ENCODE measurements at regions not wholly inside any gene's neighbourhood (a gene's known extent, or its start where the extent isn't known, plus 50 kb on each side); places are given as distances from the start of the nearest gene placed in this dataset.

DNA sequence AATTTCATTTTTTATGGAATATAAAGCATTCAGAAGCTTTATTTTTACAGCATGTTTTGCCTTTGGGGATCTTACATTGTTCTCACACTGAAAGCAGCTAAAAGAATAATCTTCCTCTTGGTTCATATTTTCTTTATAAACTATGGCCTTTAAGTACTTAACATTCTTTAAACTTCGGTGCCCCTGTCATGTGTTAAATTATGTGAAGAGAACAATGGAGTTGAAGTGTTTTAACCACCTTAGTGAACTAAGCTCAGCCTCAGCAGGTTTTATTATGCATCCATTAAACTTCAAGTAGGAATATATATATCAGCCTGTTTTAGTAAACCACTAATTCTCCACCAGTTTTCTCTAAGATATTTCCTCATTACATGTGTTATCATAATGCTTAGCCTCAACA lies 371.4 kb upstream of the CDH18 start (continued):
- TF ChIP-seq FOXK1 (CRISPR knock-in tag; IDR thresholded peaks at IDR 0.05), result no peak
- TF ChIP-seq ZNF263 (CRISPR knock-in tag; IDR thresholded peaks at IDR 0.05; ENCODE audit: low read depth), result no peak

DNA sequence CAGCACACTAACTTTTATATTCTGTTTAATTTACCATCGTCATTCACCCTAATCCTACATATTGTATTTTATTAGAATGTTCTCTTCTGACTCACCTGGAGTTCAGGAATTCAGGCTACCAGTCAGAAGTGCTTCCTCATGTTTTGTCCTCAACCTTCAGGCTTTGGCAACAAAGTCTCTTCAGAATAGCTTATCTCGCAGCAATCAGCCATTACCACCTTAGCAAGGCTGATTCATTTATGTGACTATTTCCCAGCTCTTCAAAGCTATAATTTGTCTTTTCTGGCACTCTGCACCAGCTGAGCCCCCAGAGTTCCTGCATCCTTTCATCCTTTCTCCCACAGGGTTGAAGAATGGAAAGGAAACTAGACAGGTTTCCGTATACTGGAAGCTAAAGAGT lies 365.5 kb upstream of the CDH18 start:
- Mint-ChIP-seq H3K9me3 (peaks cover 11% of the 10 kb centered on the region), H3K36me3 (no peaks in the 10 kb centered on the region), H3K4me3 (no peak overlapping the region), H3K4me1 (no peaks in the 10 kb centered on the region), H3K27ac (no peak overlapping the region), H3K27me3 (ENCODE audit: low read depth) (no peaks in the 10 kb centered on the region)
- ChIA-PET POLR2A (no interaction called here), CTCF (interaction anchor here (1.5 kb wide), 1 partner anchor 17 kb away, joined by 4 read pairs; no protein-coding TSS in a partner anchor)
- no peak for ATAC-seq
- TF ChIP-seq, protein P1, sequence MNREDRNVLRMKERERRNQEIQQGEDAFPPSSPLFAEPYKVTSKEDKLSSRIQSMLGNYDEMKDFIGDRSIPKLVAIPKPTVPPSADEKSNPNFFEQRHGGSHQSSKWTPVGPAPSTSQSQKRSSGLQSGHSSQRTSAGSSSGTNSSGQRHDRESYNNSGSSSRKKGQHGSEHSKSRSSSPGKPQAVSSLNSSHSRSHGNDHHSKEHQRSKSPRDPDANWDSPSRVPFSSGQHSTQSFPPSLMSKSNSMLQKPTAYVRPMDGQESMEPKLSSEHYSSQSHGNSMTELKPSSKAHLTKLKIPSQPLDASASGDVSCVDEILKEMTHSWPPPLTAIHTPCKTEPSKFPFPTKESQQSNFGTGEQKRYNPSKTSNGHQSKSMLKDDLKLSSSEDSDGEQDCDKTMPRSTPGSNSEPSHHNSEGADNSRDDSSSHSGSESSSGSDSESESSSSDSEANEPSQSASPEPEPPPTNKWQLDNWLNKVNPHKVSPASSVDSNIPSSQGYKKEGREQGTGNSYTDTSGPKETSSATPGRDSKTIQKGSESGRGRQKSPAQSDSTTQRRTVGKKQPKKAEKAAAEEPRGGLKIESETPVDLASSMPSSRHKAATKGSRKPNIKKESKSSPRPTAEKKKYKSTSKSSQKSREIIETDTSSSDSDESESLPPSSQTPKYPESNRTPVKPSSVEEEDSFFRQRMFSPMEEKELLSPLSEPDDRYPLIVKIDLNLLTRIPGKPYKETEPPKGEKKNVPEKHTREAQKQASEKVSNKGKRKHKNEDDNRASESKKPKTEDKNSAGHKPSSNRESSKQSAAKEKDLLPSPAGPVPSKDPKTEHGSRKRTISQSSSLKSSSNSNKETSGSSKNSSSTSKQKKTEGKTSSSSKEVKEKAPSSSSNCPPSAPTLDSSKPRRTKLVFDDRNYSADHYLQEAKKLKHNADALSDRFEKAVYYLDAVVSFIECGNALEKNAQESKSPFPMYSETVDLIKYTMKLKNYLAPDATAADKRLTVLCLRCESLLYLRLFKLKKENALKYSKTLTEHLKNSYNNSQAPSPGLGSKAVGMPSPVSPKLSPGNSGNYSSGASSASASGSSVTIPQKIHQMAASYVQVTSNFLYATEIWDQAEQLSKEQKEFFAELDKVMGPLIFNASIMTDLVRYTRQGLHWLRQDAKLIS (CRISPR knock-in tag; IDR thresholded peaks at IDR 0.05; ENCODE audit: borderline replicate concordance), result no peak
- TF ChIP-seq RELA (CRISPR knock-in tag; IDR thresholded peaks at IDR 0.05; ENCODE audit: borderline replicate concordance), result no peak
- TF ChIP-seq, protein P2, sequence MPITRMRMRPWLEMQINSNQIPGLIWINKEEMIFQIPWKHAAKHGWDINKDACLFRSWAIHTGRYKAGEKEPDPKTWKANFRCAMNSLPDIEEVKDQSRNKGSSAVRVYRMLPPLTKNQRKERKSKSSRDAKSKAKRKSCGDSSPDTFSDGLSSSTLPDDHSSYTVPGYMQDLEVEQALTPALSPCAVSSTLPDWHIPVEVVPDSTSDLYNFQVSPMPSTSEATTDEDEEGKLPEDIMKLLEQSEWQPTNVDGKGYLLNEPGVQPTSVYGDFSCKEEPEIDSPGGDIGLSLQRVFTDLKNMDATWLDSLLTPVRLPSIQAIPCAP (CRISPR knock-in tag; IDR thresholded peaks at IDR 0.05), result no peak
- no peak for TF ChIP-seq GTF2I (CRISPR knock-in tag; conservative IDR thresholded peaks at IDR 0.05)
- TF ChIP-seq CBFB (CRISPR knock-in tag; IDR thresholded peaks at IDR 0.05; ENCODE audit: low read depth), result no peak
- TF ChIP-seq ZNF416 (CRISPR knock-in tag; IDR thresholded peaks at IDR 0.05), result no peak
- TF ChIP-seq, protein P3, sequence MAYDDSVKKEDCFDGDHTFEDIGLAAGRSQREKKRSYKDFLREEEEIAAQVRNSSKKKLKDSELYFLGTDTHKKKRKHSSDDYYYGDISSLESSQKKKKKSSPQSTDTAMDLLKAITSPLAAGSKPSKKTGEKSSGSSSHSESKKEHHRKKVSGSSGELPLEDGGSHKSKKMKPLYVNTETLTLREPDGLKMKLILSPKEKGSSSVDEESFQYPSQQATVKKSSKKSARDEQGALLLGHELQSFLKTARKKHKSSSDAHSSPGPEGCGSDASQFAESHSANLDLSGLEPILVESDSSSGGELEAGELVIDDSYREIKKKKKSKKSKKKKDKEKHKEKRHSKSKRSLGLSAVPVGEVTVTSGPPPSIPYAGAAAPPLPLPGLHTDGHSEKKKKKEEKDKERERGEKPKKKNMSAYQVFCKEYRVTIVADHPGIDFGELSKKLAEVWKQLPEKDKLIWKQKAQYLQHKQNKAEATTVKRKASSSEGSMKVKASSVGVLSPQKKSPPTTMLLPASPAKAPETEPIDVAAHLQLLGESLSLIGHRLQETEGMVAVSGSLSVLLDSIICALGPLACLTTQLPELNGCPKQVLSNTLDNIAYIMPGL (CRISPR knock-in tag; IDR thresholded peaks at IDR 0.05), result no peak
- TF ChIP-seq ZNF219 (CRISPR knock-in tag; IDR thresholded peaks at IDR 0.05; ENCODE audit: borderline replicate concordance), result no peak
- no peak for TF ChIP-seq SOX15 (CRISPR knock-in tag; IDR thresholded peaks at IDR 0.05)
- TF ChIP-seq, protein P4, sequence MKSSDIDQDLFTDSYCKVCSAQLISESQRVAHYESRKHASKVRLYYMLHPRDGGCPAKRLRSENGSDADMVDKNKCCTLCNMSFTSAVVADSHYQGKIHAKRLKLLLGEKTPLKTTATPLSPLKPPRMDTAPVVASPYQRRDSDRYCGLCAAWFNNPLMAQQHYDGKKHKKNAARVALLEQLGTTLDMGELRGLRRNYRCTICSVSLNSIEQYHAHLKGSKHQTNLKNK (CRISPR knock-in tag; IDR thresholded peaks at IDR 0.05), result no peak
- no peak for TF ChIP-seq HMGA2 (CRISPR knock-in tag; IDR thresholded peaks at IDR 0.05)
- TF ChIP-seq, protein P5, sequence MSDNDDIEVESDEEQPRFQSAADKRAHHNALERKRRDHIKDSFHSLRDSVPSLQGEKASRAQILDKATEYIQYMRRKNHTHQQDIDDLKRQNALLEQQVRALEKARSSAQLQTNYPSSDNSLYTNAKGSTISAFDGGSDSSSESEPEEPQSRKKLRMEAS (CRISPR knock-in tag; IDR thresholded peaks at IDR 0.05), result no peak
- no peak for TF ChIP-seq KAT7 (CRISPR knock-in tag; IDR thresholded peaks at IDR 0.05; ENCODE audit: borderline replicate concordance)
- TF ChIP-seq, protein P6, sequence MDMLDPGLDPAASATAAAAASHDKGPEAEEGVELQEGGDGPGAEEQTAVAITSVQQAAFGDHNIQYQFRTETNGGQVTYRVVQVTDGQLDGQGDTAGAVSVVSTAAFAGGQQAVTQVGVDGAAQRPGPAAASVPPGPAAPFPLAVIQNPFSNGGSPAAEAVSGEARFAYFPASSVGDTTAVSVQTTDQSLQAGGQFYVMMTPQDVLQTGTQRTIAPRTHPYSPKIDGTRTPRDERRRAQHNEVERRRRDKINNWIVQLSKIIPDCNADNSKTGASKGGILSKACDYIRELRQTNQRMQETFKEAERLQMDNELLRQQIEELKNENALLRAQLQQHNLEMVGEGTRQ (CRISPR knock-in tag; IDR thresholded peaks at IDR 0.05), result no peak
- TF ChIP-seq GABPB1 (CRISPR knock-in tag; IDR thresholded peaks at IDR 0.05), result no peak
- no peak for TF ChIP-seq NFYB (CRISPR knock-in tag; conservative IDR thresholded peaks at IDR 0.05; ENCODE audit: low read depth)
- no peak for TF ChIP-seq TP53 (CRISPR knock-in tag; IDR thresholded peaks at IDR 0.05)
- no peak for TF ChIP-seq JUN (CRISPR knock-in tag; IDR thresholded peaks at IDR 0.05)
- DNase-seq (ENCODE audit: low spot score), result no peak
